OCI-LY1 (cell line): ENCODE measurements at regions not wholly inside any gene's neighbourhood (a gene's known extent, or its start where the extent isn't known, plus 50 kb on each side); places are given as distances from the start of the nearest gene placed in this dataset.

Experiments used
- CTCF ChIP-seq: fragments of 200-600 bp; sonication (generic), shearing (Covaris generic); IDR thresholded peaks from 2 replicates; pipeline ENCODE4 v1.5.1; 2017; ENCODE audit warnings: mild to moderate bottlenecking, antibody characterized with exemption, low read length, moderate library complexity, mixed read lengths
- EZH2 ChIP-seq: fragments of 200-600 bp; sonication (generic), shearing (Covaris generic); IDR thresholded peaks from 2 replicates; pipeline ENCODE4 v1.8.0; 2017; ENCODE audit warnings: borderline replicate concordance, mixed run types, mild to moderate bottlenecking, antibody characterized with exemption, low read length, moderate library complexity, mixed read lengths

DNA sequence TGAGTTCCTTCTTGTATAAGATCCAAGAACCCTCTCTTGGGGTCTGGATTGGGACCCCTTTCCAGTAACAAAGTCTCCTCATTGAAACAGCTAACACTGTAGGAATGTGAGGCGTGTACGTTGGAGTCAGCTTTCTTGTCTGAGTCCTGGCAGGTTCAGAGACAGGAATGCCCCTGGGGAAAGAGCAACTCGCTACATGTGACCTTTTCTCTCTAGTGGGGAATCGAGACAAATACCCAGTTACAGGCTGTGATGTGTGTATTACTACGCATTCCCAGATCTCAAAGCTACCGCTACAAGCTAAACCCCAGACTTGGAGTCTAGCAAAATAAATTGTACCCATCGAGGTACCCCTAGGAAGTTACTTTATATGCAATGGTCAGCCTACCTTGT, 85.6 kb upstream of the FRMD4A start:
- TF ChIP-seq CTCF (no peak), EZH2 (no peak)
